Testis (tissue), 2 donors: ENCODE measurements at regions not wholly inside any gene's neighbourhood (a gene's known extent, or its start where the extent isn't known, plus 50 kb on each side); places are given as distances from the start of the nearest gene placed in this dataset.

Experiments
- CTCF ChIP-seq, 3 experiments: fragments of 450-650 bp in 2 of 3; fragments of 200-600 bp in 1 of 3; sonication (generic) in 1 of 3; IDR thresholded peaks; one replicate each; pipeline ENCODE4 v1.5.1; 2016 to 2019; ENCODE audit warnings: antibody characterized with exemption in 3 of 3, mild to moderate bottlenecking in 2 of 3, moderate library complexity in 1 of 3
- POLR2A ChIP-seq: fragments of 450-650 bp; IDR thresholded peaks from one replicate; pipeline ENCODE4 v1.6.1; 2017; ENCODE audit warnings: antibody characterized with exemption, mild to moderate bottlenecking, moderate library complexity

DNA sequence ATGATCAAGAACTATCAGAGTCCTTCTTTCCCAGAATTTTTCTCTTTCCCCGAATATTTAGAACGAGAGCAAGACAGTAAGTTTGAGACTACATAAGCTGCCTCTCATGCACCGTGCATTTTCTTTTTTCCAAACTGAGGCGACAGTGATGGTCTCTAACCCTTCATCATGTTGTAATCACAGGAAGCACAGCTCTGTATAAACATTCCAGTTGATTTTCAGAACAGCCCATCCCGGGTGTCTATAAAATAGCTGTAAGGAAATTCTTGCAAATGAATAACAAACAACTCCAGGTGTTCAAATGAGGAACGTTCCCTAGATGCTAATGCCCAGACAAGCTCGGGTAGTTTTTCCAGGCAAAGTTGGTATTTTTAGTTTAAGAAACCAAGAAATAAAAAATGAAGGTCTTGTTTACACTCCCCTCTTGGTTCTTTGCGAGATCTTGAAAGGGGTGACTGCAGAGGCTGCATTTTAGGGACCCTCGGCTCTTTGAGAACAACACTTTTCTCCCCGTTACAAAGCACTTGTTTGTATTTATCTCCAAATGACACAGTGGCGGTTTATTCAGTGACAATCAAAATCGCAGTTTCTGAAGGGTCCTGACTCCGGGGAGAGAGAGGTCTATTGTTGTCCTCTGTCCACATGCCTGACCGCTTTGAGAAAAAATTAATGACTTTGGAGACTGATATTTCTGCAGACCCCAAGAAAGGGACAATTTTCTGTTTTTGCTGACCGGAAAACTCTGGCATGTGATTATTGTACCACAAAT, 101.1 kb upstream of the NCK2 start:
- TF ChIP-seq CTCF (IDR thresholded peaks at IDR 0.05), result no peak
- no peak for TF ChIP-seq POLR2A
